Thoracic aorta (tissue), 2 donors: ENCODE measurements at regions not wholly inside any gene's neighbourhood (a gene's known extent, or its start where the extent isn't known, plus 50 kb on each side); places are given as distances from the start of the nearest gene placed in this dataset.

Experiments used
- ATAC-seq: fragments of 150-250 bp; one replicate; pipeline ENCODE4 v1.8.0; 2017; ENCODE audit warnings: low read depth; ENCODE audit not compliant: insufficient number of reproducible peaks, low FRiP score
- DNase-seq: peaks from one replicate; pipeline ENCODE4 v3.0.0-alpha.2; 2020; ENCODE audit warnings: low spot score
- H3K27ac ChIP-seq, 2 donors: fragments of 200-600 bp; sonication (generic); 1 replicate in 1 of 2; 2 replicates in 1 of 2; pipeline ENCODE4 v1.5.1; 2016; ENCODE audit warnings: mild to moderate bottlenecking in 2 of 2, moderate library complexity in 2 of 2
- H3K27me3 ChIP-seq: fragments of 200-600 bp; sonication (generic); replicated peaks from 2 replicates; pipeline ENCODE4 v1.6.0; 2016; ENCODE audit warnings: mild to moderate bottlenecking; ENCODE audit not compliant: insufficient read depth
- H3K36me3 ChIP-seq: fragments of 200-600 bp; sonication (generic); one replicate; pipeline ENCODE4 v1.5.1; 2016
- H3K4me1 ChIP-seq, 2 donors: fragments of 200-600 bp; sonication (generic); 1 replicate in 1 of 2; 2 replicates in 1 of 2; pipeline versions ENCODE4 v1.5.1 to v1.6.0; 2016; ENCODE audit warnings: low read depth in 2 of 2, mild to moderate bottlenecking in 1 of 2; ENCODE audit not compliant: control insufficient read depth in 1 of 2
- H3K4me3 ChIP-seq: fragments of 200-600 bp; sonication (generic); 2 replicates; pipeline ENCODE4 v1.5.1; 2016; ENCODE audit warnings: mild to moderate bottlenecking
- H3K9me3 ChIP-seq: fragments of 200-600 bp; sonication (generic); 2 replicates; pipeline ENCODE4 v1.5.1; 2016
- CTCF ChIP-seq: fragments of 200-600 bp; sonication (generic); IDR thresholded peaks from one replicate; pipeline ENCODE4 v1.5.1; 2019; ENCODE audit warnings: antibody characterized with exemption

DNA sequence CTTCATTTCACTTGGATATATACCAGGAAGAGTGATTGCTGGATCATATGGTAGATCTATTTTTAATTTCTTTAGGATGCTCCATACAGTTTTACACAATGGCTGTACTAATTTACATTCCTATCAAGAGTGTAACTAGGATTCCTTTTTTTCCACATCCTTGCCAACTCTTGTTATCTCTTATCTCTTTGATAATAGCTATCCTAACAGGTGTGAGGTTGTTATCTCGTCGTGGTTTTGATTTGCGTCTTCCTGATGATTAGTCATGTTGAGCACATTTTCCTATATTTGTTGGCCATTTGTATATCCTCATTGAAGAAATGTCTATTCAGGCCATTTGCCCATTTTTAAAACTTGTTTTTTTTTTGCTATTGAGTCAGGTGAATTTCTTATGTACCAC is 552.4 kb downstream of the RFPL4B start:
- Histone ChIP-seq H3K4me1 (no peaks in the 10 kb centered on the region), H3K27me3 (no peaks in the 10 kb centered on the region), H3K27ac (no peak overlapping the region), H3K4me3 (no peak overlapping the region), H3K36me3 (no peaks in the 10 kb centered on the region), H3K9me3 (no peaks in the 10 kb centered on the region)
- no peak for DNase-seq
- no peak for TF ChIP-seq CTCF
- no peak for ATAC-seq

- H3K9me3 ChIP-seq: no peaks in the 10 kb centered on the region
- no peaks in the 10 kb centered on the region for H3K27me3 ChIP-seq
- peaks cover 5 to 16% of the 10 kb centered on the region in 2 donors for H3K4me1 ChIP-seq
- ATAC-seq (no peak), DNase-seq (no peak)
- no peak overlapping the region for H3K4me3 ChIP-seq
- H3K27ac ChIP-seq: no peak overlapping the region
- TF ChIP-seq CTCF: no peak
- H3K36me3 ChIP-seq: no peaks in the 10 kb centered on the region
Observed at GRCh38 chr6:112903361-112903760, 556.2 kb downstream of the RFPL4B start.

DNA sequence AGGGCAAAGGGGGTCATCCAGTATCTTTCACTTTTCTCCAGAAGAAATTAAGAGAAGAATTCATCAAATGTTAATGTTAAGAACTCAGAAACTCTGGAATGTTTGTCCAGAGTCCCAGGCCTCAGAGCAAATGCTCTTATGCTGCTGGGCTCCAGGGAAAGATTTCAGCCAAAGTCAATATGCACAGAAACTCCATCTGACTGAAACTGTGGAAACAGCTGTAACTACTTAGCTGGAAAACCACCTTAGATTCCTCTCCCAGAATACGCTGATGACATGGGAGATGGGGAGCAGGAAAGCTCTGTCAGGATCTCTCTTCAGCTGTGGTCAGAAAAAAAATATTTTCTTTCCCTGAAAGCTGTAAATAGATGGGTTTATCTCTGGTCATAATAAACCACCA is 559.6 kb downstream of the RFPL4B start:
- no peak overlapping the region for H3K27ac ChIP-seq
- no peak for ATAC-seq
- H3K27me3 ChIP-seq: no peaks in the 10 kb centered on the region
- H3K36me3 ChIP-seq: no peaks in the 10 kb centered on the region
- peak overlapping the region; percentile 4 for H3K4me3 ChIP-seq
- peaks cover 5 to 16% of the 10 kb centered on the region in 2 donors for H3K4me1 ChIP-seq
- TF ChIP-seq CTCF: no peak
- DNase-seq: no peak
- no peaks in the 10 kb centered on the region for H3K9me3 ChIP-seq

DNA sequence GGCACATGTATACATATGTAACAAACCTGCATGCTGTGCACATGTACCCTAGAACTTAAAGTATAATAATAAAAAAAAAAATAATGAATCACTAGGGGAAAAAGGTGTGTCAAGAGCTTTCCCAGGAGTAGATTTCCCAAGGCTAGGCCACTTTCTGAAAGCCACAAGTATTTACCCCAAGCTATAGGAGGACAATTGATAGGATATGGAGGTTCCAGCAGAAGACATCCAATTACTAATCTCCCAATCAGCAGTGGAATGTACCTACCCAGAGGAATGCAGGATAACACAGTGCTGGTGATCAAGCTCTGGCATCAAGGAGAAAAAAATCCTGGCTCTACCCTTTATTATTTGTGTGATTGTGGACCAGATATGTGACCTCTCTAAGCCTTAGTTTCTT is 562.7 kb downstream of the RFPL4B start:
- no peak for DNase-seq
- TF ChIP-seq CTCF: no peak
- Histone ChIP-seq H3K27ac (no peak overlapping the region), H3K4me1 (peaks cover 5 to 30% of the 10 kb centered on the region in 2 donors), H3K9me3 (no peaks in the 10 kb centered on the region), H3K27me3 (no peaks in the 10 kb centered on the region), H3K36me3 (no peaks in the 10 kb centered on the region), H3K4me3 (no peak overlapping the region)
- ATAC-seq: no peak

DNA sequence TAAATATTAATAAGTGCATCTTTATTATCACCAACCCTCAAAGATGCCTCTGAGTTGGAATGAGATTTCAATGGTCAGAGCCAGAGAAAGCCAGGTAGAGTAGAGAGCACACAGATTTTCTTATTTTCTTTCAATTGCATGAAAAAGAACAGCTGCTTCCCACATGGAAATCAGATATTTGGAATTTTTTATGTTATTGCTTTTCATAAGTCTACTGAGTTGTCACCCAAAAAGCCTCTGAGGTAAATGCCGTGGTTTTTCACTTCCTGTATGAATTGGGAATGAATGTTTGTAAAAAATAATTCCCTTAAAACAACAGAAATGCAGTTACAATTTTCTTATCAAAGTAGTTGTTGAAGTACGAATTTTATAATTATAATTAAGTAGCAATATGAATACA is 563.1 kb downstream of the RFPL4B start:
- Histone ChIP-seq H3K27me3 (no peaks in the 10 kb centered on the region), H3K4me1 (peaks cover 5 to 30% of the 10 kb centered on the region in 2 donors), H3K9me3 (no peaks in the 10 kb centered on the region), H3K36me3 (no peaks in the 10 kb centered on the region), H3K4me3 (no peak overlapping the region), H3K27ac (no peak overlapping the region)
- no peak for DNase-seq
- no peak for ATAC-seq
- TF ChIP-seq CTCF: no peak
